Astrocyte (in vitro differentiated cells and primary cell): ENCODE measurements at regions not wholly inside any gene's neighbourhood (a gene's known extent, or its start where the extent isn't known, plus 50 kb on each side); places are given as distances from the start of the nearest gene placed in this dataset.

Experiments used
- DNase-seq: peaks from one replicate; pipeline ENCODE4 v3.0.0-alpha.2; 2010; ENCODE audit warnings: low read depth
- FAIRE-seq: peaks from 2 replicates; lab custom pipeline; 2011; peaks lifted over from hg19 to GRCh38; lab: Jason Lieb, UNC
- H2AFZ ChIP-seq: 2 replicates; pipeline ENCODE4 v1.6.0; 2012; ENCODE audit warnings: low read depth, low read length, inconsistent platforms
- H3K27ac ChIP-seq: 2 replicates; pipeline ENCODE4 v1.5.1; 2011; ENCODE audit warnings: low read depth, low read length, inconsistent platforms
- H3K27me3 ChIP-seq: 2 replicates; pipeline ENCODE4 v1.6.0; 2011; ENCODE audit warnings: low read length, inconsistent platforms; ENCODE audit not compliant: insufficient read depth
- H3K36me3 ChIP-seq: 2 replicates; pipeline ENCODE4 v1.5.1; 2011; ENCODE audit warnings: low read length, inconsistent platforms; ENCODE audit not compliant: insufficient read depth
- H3K4me1 ChIP-seq: 2 replicates; pipeline ENCODE4 v1.5.1; 2011; ENCODE audit warnings: low read length, inconsistent platforms; ENCODE audit not compliant: insufficient read depth
- H3K4me2 ChIP-seq: 2 replicates; pipeline ENCODE4 v1.6.0; 2012; ENCODE audit warnings: low read length, inconsistent platforms
- H3K4me3 ChIP-seq: 2 replicates; pipeline ENCODE4 v1.5.1; 2011; ENCODE audit warnings: low read depth, mild to moderate bottlenecking, low read length, inconsistent platforms; ENCODE audit not compliant: insufficient read depth
- H3K79me2 ChIP-seq: 2 replicates; pipeline ENCODE4 v1.6.0; 2012; ENCODE audit warnings: mild to moderate bottlenecking, low read length, inconsistent platforms; ENCODE audit not compliant: insufficient read depth
- H3K9ac ChIP-seq: 2 replicates; pipeline ENCODE4 v1.6.0; 2012; ENCODE audit warnings: mild to moderate bottlenecking, low read length, inconsistent platforms
- H3K9me3 ChIP-seq: 2 replicates; pipeline ENCODE4 v1.5.1; 2012; ENCODE audit warnings: low read depth, mild to moderate bottlenecking, low read length, inconsistent platforms; ENCODE audit not compliant: insufficient read depth
- H4K20me1 ChIP-seq: 2 replicates; pipeline ENCODE4 v1.6.0; 2012; ENCODE audit warnings: low read length, inconsistent platforms; ENCODE audit not compliant: insufficient read depth
- H3K27ac Mint-ChIP-seq: one replicate; pipeline ENCODE4 v1.8.0; 2021; ENCODE audit warnings: mild to moderate bottlenecking, mixed read lengths; ENCODE audit not compliant: unreplicated experiment
- H3K27me3 Mint-ChIP-seq: one replicate; pipeline ENCODE4 v1.8.0; 2021; ENCODE audit warnings: low read depth, mixed read lengths; ENCODE audit not compliant: unreplicated experiment
- H3K36me3 Mint-ChIP-seq: one replicate; pipeline ENCODE4 v1.8.0; 2021; ENCODE audit warnings: low read depth, mixed read lengths; ENCODE audit not compliant: unreplicated experiment
- H3K4me1 Mint-ChIP-seq: one replicate; pipeline ENCODE4 v1.8.0; 2021; ENCODE audit warnings: low read depth, mixed read lengths; ENCODE audit not compliant: unreplicated experiment
- H3K4me3 Mint-ChIP-seq: one replicate; pipeline ENCODE4 v1.8.0; 2021; ENCODE audit warnings: mild to moderate bottlenecking, moderate library complexity, mixed read lengths; ENCODE audit not compliant: unreplicated experiment
- H3K9me3 Mint-ChIP-seq: one replicate; pipeline ENCODE4 v1.8.0; 2021; ENCODE audit warnings: mild to moderate bottlenecking, mixed read lengths; ENCODE audit not compliant: unreplicated experiment
- CTCF ChIP-seq: IDR thresholded peaks from 2 replicates; pipeline ENCODE4 v1.5.1; 2011; ENCODE audit warnings: low read depth, mild to moderate bottlenecking, inconsistent platforms, low read length, moderate library complexity; ENCODE audit not compliant: insufficient read depth
- EZH2 ChIP-seq: IDR thresholded peaks from 2 replicates; pipeline ENCODE4 v1.6.1; 2012; ENCODE audit warnings: mild to moderate bottlenecking, low read length, inconsistent platforms; ENCODE audit not compliant: insufficient read depth

- no peak overlapping the region for H2AFZ ChIP-seq
- no peak overlapping the region for H3K27ac ChIP-seq
- DNase-seq (no peak), FAIRE-seq (no peak)
- H3K27me3 ChIP-seq = no peaks in the 10 kb centered on the region
- no peak overlapping the region for H3K9ac ChIP-seq
- Mint-ChIP-seq H3K4me1 (no peaks in the 10 kb centered on the region), H3K27me3 (peaks cover 4% of the 10 kb centered on the region), H3K27ac (no peak overlapping the region), H3K4me3 (no peak overlapping the region), H3K9me3 (peaks cover 3% of the 10 kb centered on the region), H3K36me3 (no peaks in the 10 kb centered on the region)
- no peak overlapping the region for H3K4me3 ChIP-seq
- H3K36me3 ChIP-seq = no peaks in the 10 kb centered on the region
- H3K4me2 ChIP-seq = no peak overlapping the region
- H3K79me2 ChIP-seq = no peaks in the 10 kb centered on the region
- H3K4me1 ChIP-seq = no peaks in the 10 kb centered on the region
- H4K20me1 ChIP-seq = no peaks in the 10 kb centered on the region
- TF ChIP-seq CTCF = no peak
- no peak for TF ChIP-seq EZH2
- H3K9me3 ChIP-seq = no peaks in the 10 kb centered on the region
These were observed 221.7 kb downstream of the ATP23 start for GRCh38 chr12:58163021-58163420.

GRCh38 chr12:58166643-58167042, 225.3 kb downstream of the ATP23 start:
- Histone ChIP-seq H3K27me3 (no peaks in the 10 kb centered on the region), H3K27ac (no peak overlapping the region), H3K9ac (no peak overlapping the region), H3K4me1 (no peaks in the 10 kb centered on the region), H3K9me3 (no peaks in the 10 kb centered on the region), H3K36me3 (no peaks in the 10 kb centered on the region), H4K20me1 (no peaks in the 10 kb centered on the region), H3K79me2 (no peaks in the 10 kb centered on the region), H2AFZ (no peak overlapping the region), H3K4me3 (no peak overlapping the region), H3K4me2 (no peak overlapping the region)
- no peak for DNase-seq
- H3K27ac Mint-ChIP-seq = no peak overlapping the region
- no peak for FAIRE-seq
- peaks cover 4% of the 10 kb centered on the region for H3K27me3 Mint-ChIP-seq
- H3K4me3 Mint-ChIP-seq = no peak overlapping the region
- no peaks in the 10 kb centered on the region for H3K4me1 Mint-ChIP-seq
- no peak for TF ChIP-seq CTCF
- TF ChIP-seq EZH2 = no peak
- no peaks in the 10 kb centered on the region for H3K36me3 Mint-ChIP-seq
- H3K9me3 Mint-ChIP-seq = peaks cover 3% of the 10 kb centered on the region

GRCh38 chr12:58167622-58168021, 226.3 kb downstream of the ATP23 start:
- H3K4me2 ChIP-seq = no peak overlapping the region
- TF ChIP-seq CTCF = no peak
- no peak for TF ChIP-seq EZH2
- Mint-ChIP-seq H3K27me3 (peaks cover 4% of the 10 kb centered on the region), H3K4me3 (no peak overlapping the region), H3K9me3 (peaks cover 5% of the 10 kb centered on the region), H3K36me3 (no peaks in the 10 kb centered on the region), H3K4me1 (no peaks in the 10 kb centered on the region), H3K27ac (no peak overlapping the region)
- H3K36me3 ChIP-seq = no peaks in the 10 kb centered on the region
- H3K9me3 ChIP-seq = no peaks in the 10 kb centered on the region
- DNase-seq = no peak
- no peak overlapping the region for H3K27ac ChIP-seq
- H3K4me1 ChIP-seq = no peaks in the 10 kb centered on the region
- no peak overlapping the region for H3K4me3 ChIP-seq
- no peaks in the 10 kb centered on the region for H3K79me2 ChIP-seq
- no peaks in the 10 kb centered on the region for H3K27me3 ChIP-seq
- H4K20me1 ChIP-seq = no peaks in the 10 kb centered on the region
- no peak overlapping the region for H3K9ac ChIP-seq
- no peak overlapping the region for H2AFZ ChIP-seq
- FAIRE-seq = no peak
